Neural cell (in vitro differentiated cells): ENCODE measurements at regions not wholly inside any gene's neighbourhood (a gene's known extent, or its start where the extent isn't known, plus 50 kb on each side); places are given as distances from the start of the nearest gene placed in this dataset.

ENCODE experiments used
- H2AFZ ChIP-seq: fragments of 200-600, 300-800 bp; sonication (generic), shearing (Covaris generic); 2 replicates; pipeline ENCODE4 v1.6.0; 2014; ENCODE audit warnings: low read depth, mild to moderate bottlenecking, antibody characterized with exemption, low read length, moderate library complexity
- H3F3A ChIP-seq: fragments of 200-600 bp; shearing (Covaris generic); 2 replicates; pipeline ENCODE4 v1.6.1; 2016; ENCODE audit warnings: mild to moderate bottlenecking, moderate library complexity, mixed read lengths, antibody characterized with exemption, low read length; ENCODE audit not compliant: insufficient read depth, poor library complexity, severe bottlenecking
- H3K27ac ChIP-seq: fragments of 200-600, 300-800 bp; sonication (generic), shearing (Covaris generic); 2 replicates; pipeline ENCODE4 v1.5.1; 2014; ENCODE audit warnings: mild to moderate bottlenecking, low read length, moderate library complexity
- H3K27me3 ChIP-seq: fragments of 300-800, 200-600 bp; sonication (generic), shearing (Covaris generic); 2 replicates; pipeline ENCODE4 v1.6.0; 2014; ENCODE audit warnings: mild to moderate bottlenecking, low read depth, low read length, moderate library complexity; ENCODE audit not compliant: insufficient read depth
- H3K36me3 ChIP-seq: fragments of 300-800, 200-600 bp; sonication (generic), shearing (Covaris generic); 2 replicates; pipeline ENCODE4 v1.5.1; 2014; ENCODE audit warnings: mild to moderate bottlenecking, antibody characterized with exemption, low read length, moderate library complexity; ENCODE audit not compliant: insufficient read depth
- H3K4me2 ChIP-seq: fragments of 300-800, 200-600 bp; sonication (generic), shearing (Covaris generic); 2 replicates; pipeline ENCODE4 v1.6.0; 2014; ENCODE audit warnings: mild to moderate bottlenecking, low read length
- H3K4me3 ChIP-seq: fragments of 300-800, 200-600 bp; sonication (generic), shearing (Covaris generic); 2 replicates; pipeline ENCODE4 v1.5.1; 2014; ENCODE audit warnings: mild to moderate bottlenecking, low read length, moderate library complexity
- H3K79me2 ChIP-seq: fragments of 200-600 bp; shearing (Covaris generic); replicated peaks from 2 replicates; pipeline ENCODE4 v1.6.0; 2014; ENCODE audit warnings: mild to moderate bottlenecking, low read length, moderate library complexity; ENCODE audit not compliant: insufficient read depth
- H3K9ac ChIP-seq: fragments of 300-800, 200-600 bp; sonication (generic), shearing (Covaris generic); 2 replicates; pipeline ENCODE4 v1.6.1; 2016; ENCODE audit warnings: mild to moderate bottlenecking, low read length, mixed read lengths
- H3K9me2 ChIP-seq: fragments of 200-600 bp; shearing (Covaris generic); 2 replicates; pipeline ENCODE4 v1.6.1; 2016; ENCODE audit warnings: mild to moderate bottlenecking, low read length, mixed read lengths; ENCODE audit not compliant: insufficient read depth
- H3K9me3 ChIP-seq: fragments of 200-600, 300-800 bp; sonication (generic), shearing (Covaris generic); 2 replicates; pipeline ENCODE4 v1.6.1; 2016; ENCODE audit warnings: mild to moderate bottlenecking, mixed run types, low read length, moderate library complexity, mixed read lengths
- H4K20me1 ChIP-seq: fragments of 200-600 bp; shearing (Covaris generic); 2 replicates; pipeline ENCODE4 v1.6.1; 2016; ENCODE audit warnings: mild to moderate bottlenecking, mixed run types; ENCODE audit not compliant: insufficient read depth
- CTCF ChIP-seq: fragments of 450-650 bp; IDR thresholded peaks from 2 replicates; pipeline ENCODE4 v1.5.1; 2014; ENCODE audit warnings: antibody characterized with exemption, mild to moderate bottlenecking, moderate library complexity; ENCODE audit not compliant: poor library complexity, severe bottlenecking
- EP300 ChIP-seq: fragments of 450-650 bp; conservative IDR thresholded peaks from 2 replicates; pipeline ENCODE4 v1.6.1; 2014; ENCODE audit warnings: antibody characterized with exemption, mild to moderate bottlenecking, moderate library complexity; ENCODE audit not compliant: poor library complexity, severe bottlenecking
- EZH2 ChIP-seq: fragments of 200-600, 300-800 bp; shearing (Covaris generic), sonication (generic); IDR thresholded peaks from 2 replicates; pipeline ENCODE4 v1.6.1; 2014; ENCODE audit warnings: antibody characterized with exemption, low read length, borderline replicate concordance, mild to moderate bottlenecking; ENCODE audit not compliant: insufficient read depth, poor library complexity, severe bottlenecking
- MXI1 ChIP-seq: fragments of 450-650 bp; conservative IDR thresholded peaks from 2 replicates; pipeline ENCODE4 v1.6.1; 2014; ENCODE audit warnings: antibody characterized with exemption, mild to moderate bottlenecking; ENCODE audit not compliant: poor library complexity, severe bottlenecking
- POLR2AphosphoS5 ChIP-seq: IDR thresholded peaks from 2 replicates; pipeline ENCODE4 v1.6.1; 2012
- RAD21 ChIP-seq: fragments of 450-650 bp; conservative IDR thresholded peaks from 2 replicates; pipeline ENCODE4 v1.6.1; 2014; ENCODE audit warnings: antibody characterized with exemption, mild to moderate bottlenecking, moderate library complexity
- SMC3 ChIP-seq: fragments of 450-650 bp; conservative IDR thresholded peaks from 2 replicates; pipeline ENCODE4 v1.6.1; 2014; ENCODE audit warnings: antibody characterized with exemption, mild to moderate bottlenecking, moderate library complexity; ENCODE audit not compliant: poor library complexity
- TAF1 ChIP-seq: IDR thresholded peaks from 2 replicates; pipeline ENCODE4 v1.6.1; 2012; ENCODE audit warnings: low read depth
- TF ChIP-seq, protein P1 (sequence below): IDR thresholded peaks from 2 replicates; pipeline ENCODE4 v1.6.1; 2012; ENCODE audit warnings: borderline replicate concordance

DNA sequence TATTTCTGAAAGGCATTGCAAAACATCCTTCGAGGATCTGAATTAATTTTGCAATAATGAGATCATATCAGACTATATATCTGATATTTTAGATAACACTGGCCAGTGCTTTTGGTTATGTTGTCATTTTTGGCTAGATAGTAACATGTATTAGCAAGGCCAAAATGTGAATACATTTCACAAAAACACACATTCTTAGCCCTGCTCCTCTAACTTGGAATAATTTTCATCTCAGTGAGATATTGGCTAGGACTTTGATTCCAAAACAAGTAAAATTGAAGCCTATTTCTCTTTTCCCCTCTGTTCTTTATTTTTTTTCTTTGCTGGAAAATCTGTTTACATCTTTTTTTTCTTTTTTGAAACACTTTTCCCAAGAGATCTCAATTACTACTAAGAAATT lies 466.8 kb upstream of the CDH4 start:
- H2AFZ ChIP-seq: no peak overlapping the region
- no peaks in the 10 kb centered on the region for H4K20me1 ChIP-seq
- no peak overlapping the region for H3K4me3 ChIP-seq
- H3K27me3 ChIP-seq: no peaks in the 10 kb centered on the region
- H3K9me3 ChIP-seq: no peaks in the 10 kb centered on the region
- H3K27ac ChIP-seq: no peak overlapping the region
- no peak overlapping the region for H3K4me2 ChIP-seq
- no peaks in the 10 kb centered on the region for H3K9me2 ChIP-seq
- no peaks in the 10 kb centered on the region for H3K36me3 ChIP-seq
- no peak for TF ChIP-seq MXI1
- TF ChIP-seq EZH2: no peak
- TF ChIP-seq SMC3: no peak
- TF ChIP-seq TAF1: no peak
- TF ChIP-seq, protein P1, sequence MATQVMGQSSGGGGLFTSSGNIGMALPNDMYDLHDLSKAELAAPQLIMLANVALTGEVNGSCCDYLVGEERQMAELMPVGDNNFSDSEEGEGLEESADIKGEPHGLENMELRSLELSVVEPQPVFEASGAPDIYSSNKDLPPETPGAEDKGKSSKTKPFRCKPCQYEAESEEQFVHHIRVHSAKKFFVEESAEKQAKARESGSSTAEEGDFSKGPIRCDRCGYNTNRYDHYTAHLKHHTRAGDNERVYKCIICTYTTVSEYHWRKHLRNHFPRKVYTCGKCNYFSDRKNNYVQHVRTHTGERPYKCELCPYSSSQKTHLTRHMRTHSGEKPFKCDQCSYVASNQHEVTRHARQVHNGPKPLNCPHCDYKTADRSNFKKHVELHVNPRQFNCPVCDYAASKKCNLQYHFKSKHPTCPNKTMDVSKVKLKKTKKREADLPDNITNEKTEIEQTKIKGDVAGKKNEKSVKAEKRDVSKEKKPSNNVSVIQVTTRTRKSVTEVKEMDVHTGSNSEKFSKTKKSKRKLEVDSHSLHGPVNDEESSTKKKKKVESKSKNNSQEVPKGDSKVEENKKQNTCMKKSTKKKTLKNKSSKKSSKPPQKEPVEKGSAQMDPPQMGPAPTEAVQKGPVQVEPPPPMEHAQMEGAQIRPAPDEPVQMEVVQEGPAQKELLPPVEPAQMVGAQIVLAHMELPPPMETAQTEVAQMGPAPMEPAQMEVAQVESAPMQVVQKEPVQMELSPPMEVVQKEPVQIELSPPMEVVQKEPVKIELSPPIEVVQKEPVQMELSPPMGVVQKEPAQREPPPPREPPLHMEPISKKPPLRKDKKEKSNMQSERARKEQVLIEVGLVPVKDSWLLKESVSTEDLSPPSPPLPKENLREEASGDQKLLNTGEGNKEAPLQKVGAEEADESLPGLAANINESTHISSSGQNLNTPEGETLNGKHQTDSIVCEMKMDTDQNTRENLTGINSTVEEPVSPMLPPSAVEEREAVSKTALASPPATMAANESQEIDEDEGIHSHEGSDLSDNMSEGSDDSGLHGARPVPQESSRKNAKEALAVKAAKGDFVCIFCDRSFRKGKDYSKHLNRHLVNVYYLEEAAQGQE: no peak
- no peak for TF ChIP-seq EP300
- no peak for TF ChIP-seq CTCF
- TF ChIP-seq RAD21: no peak
- TF ChIP-seq POLR2AphosphoS5: no peak
- H3K9ac ChIP-seq: no peak overlapping the region
- no peaks in the 10 kb centered on the region for H3F3A ChIP-seq
- no peaks in the 10 kb centered on the region for H3K79me2 ChIP-seq

DNA sequence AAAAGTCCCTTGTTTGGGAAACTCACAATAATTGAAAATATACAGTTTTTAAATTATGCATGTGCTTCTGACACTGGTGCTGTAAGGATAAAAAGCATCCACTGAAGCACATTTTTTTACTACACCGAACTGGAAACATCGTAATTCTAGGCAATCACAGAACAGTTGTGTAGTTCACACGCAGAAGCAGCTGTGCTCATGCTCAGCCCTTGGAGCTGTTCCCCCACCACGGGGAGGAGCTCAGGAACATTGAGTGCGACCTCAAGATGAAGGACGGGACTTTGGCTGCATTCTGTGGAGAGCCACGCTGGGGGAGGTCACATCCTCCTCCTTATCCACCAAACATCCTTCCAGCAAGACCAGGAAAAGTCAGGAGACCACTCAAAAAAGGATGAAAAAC lies 466.3 kb upstream of the CDH4 start:
- H3K36me3 ChIP-seq: no peaks in the 10 kb centered on the region
- no peak for TF ChIP-seq SMC3
- no peak for TF ChIP-seq EP300
- no peak for TF ChIP-seq POLR2AphosphoS5
- TF ChIP-seq RAD21: no peak
- no peak for TF ChIP-seq EZH2
- TF ChIP-seq CTCF: no peak
- no peak for TF ChIP-seq TAF1
- TF ChIP-seq, protein P1: no peak
- TF ChIP-seq MXI1: no peak
- no peaks in the 10 kb centered on the region for H3K9me2 ChIP-seq
- no peak overlapping the region for H3K4me2 ChIP-seq
- H3K4me3 ChIP-seq: no peak overlapping the region
- H3K27me3 ChIP-seq: no peaks in the 10 kb centered on the region
- H3F3A ChIP-seq: no peaks in the 10 kb centered on the region
- H3K9me3 ChIP-seq: no peaks in the 10 kb centered on the region
- no peaks in the 10 kb centered on the region for H4K20me1 ChIP-seq
- no peaks in the 10 kb centered on the region for H3K79me2 ChIP-seq
- no peak overlapping the region for H3K27ac ChIP-seq
- H2AFZ ChIP-seq: no peak overlapping the region
- no peak overlapping the region for H3K9ac ChIP-seq
